Tibial artery (tissue), 4 donors: ENCODE measurements at regions not wholly inside any gene's neighbourhood (a gene's known extent, or its start where the extent isn't known, plus 50 kb on each side); places are given as distances from the start of the nearest gene placed in this dataset.

Source experiments
- DNase-seq, 2 donors: peaks; one replicate each; pipeline ENCODE4 v3.0.0-alpha.2; 2019
- H3K27ac ChIP-seq, 2 donors: fragments of 200-600 bp; sonication (generic) in 1 of 2; 1 replicate in 1 of 2; 2 replicates in 1 of 2; pipeline ENCODE4 v1.5.1; 2018 to 2019; ENCODE audit warnings: mild to moderate bottlenecking in 1 of 2
- H3K27me3 ChIP-seq, 2 donors: fragments of 200-600 bp; sonication (generic) in 1 of 2; one replicate each; pipeline versions ENCODE4 v1.5.1 to v1.6.0; 2016 to 2019
- H3K36me3 ChIP-seq, 3 donors: fragments of 200-600 bp; sonication (generic) in 2 of 3; one replicate each; pipeline ENCODE4 v1.5.1; 2016 to 2019; ENCODE audit warnings: mild to moderate bottlenecking in 2 of 3
- H3K4me1 ChIP-seq, 4 donors: fragments of 200-600 bp; sonication (generic) in 2 of 4; 1 replicate in 3 of 4; 2 replicates in 1 of 4; pipeline ENCODE4 v1.5.1; 2016 to 2019
- H3K4me3 ChIP-seq, 2 donors: fragments of 200-600 bp; sonication (generic) in 1 of 2; 1 replicate in 1 of 2; 2 replicates in 1 of 2; pipeline ENCODE4 v1.5.1; 2018 to 2019; ENCODE audit warnings: mild to moderate bottlenecking in 2 of 2
- H3K9me3 ChIP-seq, 3 donors: fragments of 200-600 bp; sonication (generic) in 1 of 3; one replicate each; pipeline ENCODE4 v1.5.1; 2016 to 2019
- intact Hi-C: fragments of 100-400 bp; cut with DNase I; formaldehyde crosslinking; loops from one replicate; pipeline ENCODE4 v1.15.0; 2023; ENCODE audit warnings: low total_unique reads
- TF ChIP-seq, protein P1 (sequence below), 2 experiments: fragments of 200-600 bp in 1 of 2; fragments of 450-650 bp in 1 of 2; IDR thresholded peaks; one replicate each; pipeline ENCODE4 v1.5.1; 2017 to 2019; ENCODE audit warnings: antibody characterized with exemption in 2 of 2, mild to moderate bottlenecking in 1 of 2, moderate library complexity in 1 of 2

DNA sequence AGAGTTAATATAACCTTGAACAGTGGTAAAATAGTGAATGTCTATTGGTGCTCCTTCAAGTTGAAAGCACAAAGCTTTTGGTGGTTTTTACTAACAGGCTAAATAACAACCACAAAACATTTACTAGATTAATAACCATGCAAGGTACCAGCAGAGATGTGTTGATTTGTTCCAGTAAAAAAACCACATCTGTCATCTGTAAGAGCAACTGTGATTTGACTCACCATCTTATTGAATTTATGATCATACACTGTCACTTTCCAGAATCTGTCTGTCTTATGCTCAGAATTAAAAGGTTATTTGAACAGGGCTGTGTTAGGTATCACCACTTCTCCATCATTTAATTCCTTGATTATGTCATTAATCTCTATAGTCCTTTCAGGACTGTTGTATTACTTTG, 107.0 kb upstream of the PTHLH start:
- H3K9me3 ChIP-seq: peaks cover 0 to 3% (median 0%) of the 10 kb centered on the region in 3 donors
- no peak for DNase-seq
- no peak overlapping the region for H3K27ac ChIP-seq
- TF ChIP-seq, protein P1, sequence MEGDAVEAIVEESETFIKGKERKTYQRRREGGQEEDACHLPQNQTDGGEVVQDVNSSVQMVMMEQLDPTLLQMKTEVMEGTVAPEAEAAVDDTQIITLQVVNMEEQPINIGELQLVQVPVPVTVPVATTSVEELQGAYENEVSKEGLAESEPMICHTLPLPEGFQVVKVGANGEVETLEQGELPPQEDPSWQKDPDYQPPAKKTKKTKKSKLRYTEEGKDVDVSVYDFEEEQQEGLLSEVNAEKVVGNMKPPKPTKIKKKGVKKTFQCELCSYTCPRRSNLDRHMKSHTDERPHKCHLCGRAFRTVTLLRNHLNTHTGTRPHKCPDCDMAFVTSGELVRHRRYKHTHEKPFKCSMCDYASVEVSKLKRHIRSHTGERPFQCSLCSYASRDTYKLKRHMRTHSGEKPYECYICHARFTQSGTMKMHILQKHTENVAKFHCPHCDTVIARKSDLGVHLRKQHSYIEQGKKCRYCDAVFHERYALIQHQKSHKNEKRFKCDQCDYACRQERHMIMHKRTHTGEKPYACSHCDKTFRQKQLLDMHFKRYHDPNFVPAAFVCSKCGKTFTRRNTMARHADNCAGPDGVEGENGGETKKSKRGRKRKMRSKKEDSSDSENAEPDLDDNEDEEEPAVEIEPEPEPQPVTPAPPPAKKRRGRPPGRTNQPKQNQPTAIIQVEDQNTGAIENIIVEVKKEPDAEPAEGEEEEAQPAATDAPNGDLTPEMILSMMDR (IDR thresholded peaks at IDR 0.05): no peak
- H3K4me3 ChIP-seq: no peak overlapping the region
- H3K4me1 ChIP-seq: no peaks in the 10 kb centered on the region
- H3K27me3 ChIP-seq: no peaks in the 10 kb centered on the region
- intact Hi-C loops: no loop called here
- no peaks in the 10 kb centered on the region for H3K36me3 ChIP-seq

DNA sequence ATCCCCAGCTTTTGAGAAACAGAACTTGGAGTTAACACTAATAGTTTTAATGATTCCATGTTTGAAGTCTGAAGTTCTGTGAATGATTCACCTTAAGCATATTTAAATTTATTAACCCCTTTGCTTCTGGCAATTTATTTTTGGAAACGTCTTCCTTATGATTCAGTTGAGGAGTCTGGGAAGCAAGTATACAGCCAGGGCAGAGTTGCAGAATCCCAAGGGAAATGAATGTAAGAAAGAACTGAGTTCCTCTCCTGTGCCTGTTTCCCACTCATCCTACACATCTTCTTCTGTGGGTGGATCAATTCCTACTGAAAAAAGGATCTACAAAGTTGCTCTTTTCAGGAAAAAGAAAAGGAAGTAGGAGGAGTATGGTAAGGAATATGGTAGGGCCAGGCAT, 108.2 kb upstream of the CCDC91 start:
- intact Hi-C loops: no loop called here
- TF ChIP-seq, protein P1 (IDR thresholded peaks at IDR 0.05): no peak

DNA sequence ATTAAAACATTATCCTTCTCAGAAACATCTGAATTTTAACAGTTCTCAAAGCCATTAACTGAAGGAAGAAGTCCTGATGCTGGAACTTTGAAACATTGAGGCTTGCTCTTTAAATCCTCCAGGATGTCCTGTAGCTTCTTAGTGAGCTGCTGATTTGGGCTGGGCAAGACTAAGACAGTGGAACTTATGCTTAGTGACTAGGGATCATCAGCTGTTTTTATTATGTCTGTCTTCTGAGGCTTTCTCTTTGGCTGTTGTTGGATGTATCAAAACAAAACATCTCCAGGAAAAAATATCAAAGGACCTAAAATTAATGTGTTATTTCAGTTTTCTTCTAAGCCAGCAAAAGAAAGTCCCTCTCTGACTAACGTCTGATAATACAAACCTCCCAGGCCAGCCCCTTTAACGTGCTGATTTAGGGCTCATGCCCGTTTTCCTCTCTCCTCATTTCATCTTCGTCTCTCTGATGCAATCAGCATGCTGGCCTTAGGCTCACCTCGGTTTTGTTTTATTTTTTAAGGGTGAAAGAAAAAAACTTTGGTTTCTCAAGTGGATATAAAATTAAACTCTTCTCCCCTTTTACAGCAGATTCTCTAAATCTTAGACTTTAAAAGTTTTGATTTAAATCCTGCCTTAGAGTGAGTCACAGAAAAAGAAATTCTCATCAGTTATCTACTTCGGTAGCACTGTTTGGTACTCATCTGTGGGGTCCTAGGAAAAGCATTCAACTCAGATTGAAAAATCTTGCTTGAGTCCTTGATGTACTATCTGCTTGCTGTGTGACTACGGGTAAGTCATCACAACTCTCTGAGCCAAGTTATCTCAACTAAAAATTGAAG, 106.2 kb upstream of the CCDC91 start:
- Histone ChIP-seq H3K27me3 (no peaks in the 10 kb centered on the region), H3K9me3 (no peaks in the 10 kb centered on the region), H3K4me1 (peaks cover 0 to 15% (median 2%) of the 10 kb centered on the region in 4 donors), H3K36me3 (no peaks in the 10 kb centered on the region), H3K27ac (peak overlapping the region; percentile 4 to 15), H3K4me3 (no peak overlapping the region)
- TF ChIP-seq, protein P1 (IDR thresholded peaks at IDR 0.05): no peak
- peak in 1 of 2 donors; percentile 35 for DNase-seq
- intact Hi-C loops: no loop called here

More for the DNA sequence above, 108.2 kb upstream of the CCDC91 start:
- Histone ChIP-seq H3K9me3 (no peaks in the 10 kb centered on the region), H3K27me3 (no peaks in the 10 kb centered on the region), H3K36me3 (no peaks in the 10 kb centered on the region), H3K27ac (no peak overlapping the region), H3K4me3 (no peak overlapping the region), H3K4me1 (peaks cover 0 to 8% (median 2%) of the 10 kb centered on the region in 4 donors)
- no peak for DNase-seq

DNA sequence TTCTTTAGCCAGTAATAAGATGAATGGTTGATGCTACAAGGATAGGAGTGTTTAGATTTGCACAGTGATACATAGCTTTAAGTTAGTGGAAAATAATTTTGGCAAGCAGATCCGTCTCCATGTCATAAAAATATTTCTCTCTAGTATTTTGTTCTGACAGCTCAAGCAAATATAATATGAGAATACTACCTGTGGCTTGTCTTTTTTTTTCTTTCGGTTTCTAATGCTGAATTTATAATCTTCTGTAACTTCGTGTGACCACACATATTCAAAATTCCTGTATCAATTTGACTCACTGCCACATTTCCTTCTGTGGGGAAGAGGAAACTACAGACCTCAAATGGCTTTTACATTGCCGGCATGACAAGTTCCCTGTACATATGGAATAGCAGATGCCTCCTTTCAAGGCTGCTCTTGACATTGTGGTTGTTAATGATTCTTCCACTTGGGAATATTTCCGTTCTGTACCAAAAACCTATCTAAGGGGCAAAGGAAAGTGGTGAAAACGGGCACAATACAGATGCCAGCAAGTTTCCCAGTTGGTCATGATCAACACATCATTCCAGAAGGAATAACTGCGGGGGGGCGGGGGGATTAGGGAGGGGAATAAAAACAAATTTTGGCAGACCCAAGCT, 103.6 kb upstream of the CCDC91 start:
- TF ChIP-seq, protein P1 (IDR thresholded peaks at IDR 0.05): no peak
- Histone ChIP-seq H3K4me1 (peaks cover 0 to 15% (median 2%) of the 10 kb centered on the region in 4 donors), H3K4me3 (no peak overlapping the region), H3K36me3 (no peaks in the 10 kb centered on the region), H3K27me3 (no peaks in the 10 kb centered on the region), H3K27ac (no peak overlapping the region), H3K9me3 (no peaks in the 10 kb centered on the region)
- DNase-seq: no peak
- intact Hi-C loops: no loop called here

DNA sequence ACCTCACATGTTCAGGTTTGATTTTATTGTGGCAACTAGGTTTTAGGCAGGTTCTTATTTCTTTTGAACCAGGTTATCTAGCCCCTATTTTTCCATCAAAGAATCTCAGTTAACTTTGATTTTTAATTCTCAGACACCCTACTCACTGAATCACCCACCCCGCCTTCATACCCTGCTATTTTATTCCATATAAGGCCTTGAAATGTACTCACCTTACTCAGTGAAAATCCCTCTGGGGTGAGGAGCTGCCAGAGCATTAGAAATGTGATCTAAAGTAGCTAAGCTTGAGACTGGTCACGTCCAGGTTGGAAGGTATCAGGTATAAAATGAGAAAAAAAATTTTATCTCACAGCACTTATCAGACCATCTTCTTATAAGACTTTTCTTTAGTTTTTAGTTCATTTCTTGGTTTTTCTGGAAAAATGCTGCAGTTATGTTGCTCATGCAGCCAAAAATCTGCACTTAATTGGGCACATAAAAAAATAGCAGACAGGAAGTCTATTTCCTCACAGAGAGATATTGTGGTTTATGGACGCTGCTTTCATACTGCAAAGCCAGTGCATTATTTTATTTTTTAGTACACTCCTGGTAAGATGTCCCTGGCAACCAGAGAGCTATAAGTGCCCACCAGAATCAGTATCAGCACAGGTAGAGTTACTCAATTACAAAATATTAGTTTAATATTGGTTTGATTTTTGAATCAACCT, 101.5 kb upstream of the CCDC91 start:
- Histone ChIP-seq H3K9me3 (no peaks in the 10 kb centered on the region), H3K4me1 (peaks cover 0 to 15% (median 2%) of the 10 kb centered on the region in 4 donors), H3K36me3 (no peaks in the 10 kb centered on the region), H3K27ac (no peak overlapping the region), H3K27me3 (no peaks in the 10 kb centered on the region), H3K4me3 (no peak overlapping the region)
- TF ChIP-seq, protein P1 (IDR thresholded peaks at IDR 0.05): no peak
- intact Hi-C loops: no loop called here
- no peak for DNase-seq
